ENCODE measurements at regions not wholly inside any gene's neighbourhood (a gene's known extent, or its start where the extent isn't known, plus 50 kb on each side); places are given as distances from the start of the nearest gene placed in this dataset.
"Not testable (repeated sequence)": the region's sequence is repeated elsewhere in the genome, so short reads cannot be mapped to it uniquely, and the experiment has no call there.

DNA sequence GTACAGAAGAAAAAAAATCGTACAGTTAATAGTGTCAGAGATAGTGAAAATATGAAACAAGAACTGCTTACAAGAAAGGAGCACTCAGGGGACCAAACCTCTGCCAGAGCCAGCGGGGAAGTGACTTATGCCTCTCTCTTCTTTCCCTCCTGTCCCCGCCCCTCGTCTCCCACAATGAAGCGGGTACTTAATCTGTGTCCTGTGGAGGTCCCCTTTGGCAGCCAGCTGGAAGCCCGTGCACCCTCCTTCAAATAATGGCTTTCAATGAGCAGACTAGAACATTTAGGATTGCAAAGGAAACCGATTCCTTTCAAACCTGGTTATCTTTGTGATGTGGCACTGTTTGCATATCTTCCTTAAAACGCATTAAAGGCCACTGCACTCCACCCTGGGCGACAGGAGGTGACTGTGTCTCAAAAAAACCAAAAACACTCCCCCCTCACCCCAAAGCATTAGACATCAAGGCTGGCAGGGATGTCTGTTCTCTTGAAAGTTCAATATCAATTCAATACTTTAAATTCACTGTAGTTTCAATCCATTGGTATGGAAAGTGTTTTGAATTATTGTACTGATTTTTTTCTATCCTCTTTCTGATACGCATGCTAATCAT is 51.7 kb downstream of the PPIAL4C start:
- DNase-seq = not testable (repeated sequence)

DNA sequence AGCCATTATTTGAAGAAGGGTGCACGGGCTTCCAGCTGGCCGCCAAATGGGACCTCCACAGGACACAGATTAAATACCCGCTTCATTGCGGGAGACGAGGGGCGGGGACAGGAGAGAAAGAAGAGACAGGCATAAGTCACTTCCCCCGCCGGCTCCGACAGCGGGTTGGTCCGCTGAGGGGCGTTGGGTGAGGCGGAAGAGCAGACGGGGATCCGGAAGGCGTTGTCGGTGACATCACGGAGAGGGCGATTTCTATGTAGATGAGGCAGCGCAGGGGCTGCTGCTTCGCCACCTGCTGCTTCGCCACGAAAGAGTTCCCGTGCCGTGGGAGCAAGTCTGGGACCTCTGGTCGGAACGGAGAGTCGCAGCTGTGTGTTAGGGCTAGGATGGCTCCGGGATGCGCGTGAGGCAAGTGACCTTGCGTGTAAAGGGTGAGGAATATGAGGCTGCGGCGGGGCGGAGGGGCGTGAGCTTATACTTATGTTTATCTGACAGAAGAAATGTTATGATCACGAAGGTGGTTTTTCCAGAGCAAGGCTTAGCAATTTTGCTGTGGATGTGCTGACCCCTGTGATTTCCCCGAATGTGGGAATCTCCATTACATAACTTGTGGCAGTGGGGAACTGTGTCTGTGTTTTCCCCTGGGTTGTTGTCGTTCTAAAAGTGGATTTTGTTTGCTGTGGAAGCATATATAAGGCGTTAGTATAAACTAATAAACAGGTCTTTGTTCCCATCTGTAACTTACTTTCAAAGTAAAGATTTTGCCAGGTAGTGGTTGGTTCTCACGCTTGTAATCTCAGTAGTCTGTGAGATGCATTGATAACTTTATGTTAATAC is 52.9 kb downstream of the PPIAL4C start:
- peak; percentile 95 for DNase-seq

DNA sequence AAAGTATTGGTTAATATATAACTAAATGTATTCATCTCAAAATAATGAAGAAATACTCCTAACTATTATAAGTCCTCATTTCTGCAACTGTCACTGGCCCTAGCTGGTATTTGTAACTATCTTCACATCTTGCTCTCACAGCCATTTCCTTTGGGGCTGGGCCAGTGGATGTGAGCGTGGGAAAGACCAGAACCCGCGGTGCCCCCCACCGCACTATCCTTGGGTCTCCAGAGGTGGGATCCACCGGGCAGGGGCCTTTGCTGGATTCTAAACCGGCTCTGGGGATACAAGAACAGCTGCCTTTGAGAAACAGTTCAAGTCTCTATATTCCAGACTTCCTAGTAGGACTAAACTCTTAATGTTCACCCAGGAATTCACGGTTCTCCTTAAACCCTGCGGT is 54.8 kb downstream of the PPIAL4C start:
- DNase-seq = not testable (repeated sequence)

GRCh38 chr1:149638901-149639658 is 55.4 kb downstream of the PPIAL4C start:
- DNase-seq = not testable (repeated sequence)

- DNase-seq = not testable (repeated sequence)
Measured at GRCh38 chr1:149641179-149641578, 57.5 kb downstream of the PPIAL4C start.

- not testable (repeated sequence) for DNase-seq
Measured at GRCh38 chr1:149644818-149645217, 61.2 kb downstream of the PPIAL4C start.

GRCh38 chr1:149646360-149647017 is 62.8 kb downstream of the PPIAL4C start:
- DNase-seq = not testable (repeated sequence)

DNA sequence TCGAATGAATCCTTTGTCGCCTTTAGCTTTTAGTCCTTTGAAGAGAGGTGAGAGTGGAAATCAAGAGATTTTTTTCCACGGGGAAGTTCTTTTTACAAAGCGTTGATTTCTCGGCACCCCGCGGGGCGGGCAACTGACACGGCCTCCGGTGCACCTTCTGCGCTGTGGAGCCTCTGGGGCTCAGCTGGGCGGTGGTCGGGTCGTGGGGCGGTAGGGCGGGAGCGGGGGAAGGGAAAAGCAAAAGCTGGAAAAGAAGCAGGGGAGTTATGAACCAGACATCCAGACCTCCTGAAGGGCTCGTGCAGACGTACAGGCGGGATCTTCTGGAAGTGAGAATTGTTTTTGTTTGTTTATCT is 63.3 kb downstream of the PPIAL4C start:
- DNase-seq = not testable (repeated sequence)

DNA sequence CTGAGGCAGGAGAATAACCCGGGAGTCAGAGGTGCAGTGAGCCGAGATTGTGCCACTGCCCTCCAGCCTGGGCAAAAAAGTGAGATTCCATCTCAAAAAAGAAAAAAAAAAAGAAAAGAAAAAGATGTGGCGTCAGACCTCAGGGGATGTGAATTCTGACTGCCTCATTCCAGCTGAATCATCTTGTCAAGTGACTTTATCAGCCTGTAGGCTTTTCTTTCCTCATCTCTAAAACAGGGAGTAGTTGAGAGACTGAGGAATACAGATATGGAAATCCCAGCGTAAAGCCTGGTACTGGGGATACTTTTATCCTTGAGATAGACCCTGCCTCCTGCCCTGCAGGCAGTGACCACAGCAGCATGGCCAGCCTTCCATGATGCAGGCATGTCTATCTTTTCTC is 74.1 kb downstream of the PPIAL4C start:
- DNase-seq = not testable (repeated sequence)

- DNase-seq = not testable (repeated sequence)
Measured at GRCh38 chr1:149658175-149658574, 74.5 kb downstream of the PPIAL4C start.

DNA sequence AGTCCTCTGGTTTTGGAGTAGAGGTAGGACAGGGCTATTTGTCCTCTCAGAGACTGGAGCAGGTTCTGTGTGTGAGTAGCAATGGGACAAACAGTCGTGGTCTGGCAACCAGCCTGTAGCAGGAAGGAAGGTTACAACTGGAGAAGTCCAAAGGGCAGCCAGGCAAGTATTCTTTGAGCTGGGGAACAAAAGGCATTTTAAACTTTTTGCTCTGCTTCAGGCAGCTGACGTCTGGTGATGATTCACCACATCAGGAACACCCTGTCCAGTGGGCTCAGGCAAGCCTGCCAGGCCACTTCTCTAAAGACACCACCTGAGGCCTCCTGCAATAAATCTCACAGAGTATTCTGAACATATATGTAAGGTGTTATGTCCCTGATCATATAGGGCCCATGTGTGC is 81.0 kb downstream of the PPIAL4C start:
- not testable (repeated sequence) for DNase-seq

GRCh38 chr1:149665033-149665432 is 81.4 kb downstream of the PPIAL4C start:
- not testable (repeated sequence) for DNase-seq

DNA sequence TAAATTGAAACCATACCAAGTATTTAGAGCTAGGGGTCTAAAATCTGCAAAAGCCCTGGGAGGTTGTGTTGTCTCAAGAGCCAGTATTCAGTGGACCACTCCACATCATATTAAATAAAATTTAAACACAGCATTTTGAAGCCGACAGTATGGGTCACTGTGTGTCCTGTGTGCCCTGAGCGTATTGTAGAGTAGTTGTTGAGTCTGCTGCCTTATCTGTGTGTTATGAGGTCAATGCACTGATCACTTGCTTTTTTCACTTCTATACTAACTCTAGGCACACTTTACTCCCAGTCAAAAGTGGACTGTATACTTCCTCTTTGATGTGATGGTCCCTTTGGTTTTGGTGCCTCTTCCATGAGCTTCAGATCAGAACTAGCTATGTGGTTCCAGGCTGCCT is 81.9 kb downstream of the PPIAL4C start:
- not testable (repeated sequence) for DNase-seq

- DNase-seq = not testable (repeated sequence)
Measured at GRCh38 chr1:149673231-149673909, 89.7 kb downstream of the PPIAL4C start.

- DNase-seq = not testable (repeated sequence)
Measured at GRCh38 chr1:149674921-149675320, 91.3 kb downstream of the PPIAL4C start.

- DNase-seq = not testable (repeated sequence)
Measured at GRCh38 chr1:149677359-149677758, 93.7 kb downstream of the PPIAL4C start.

DNA sequence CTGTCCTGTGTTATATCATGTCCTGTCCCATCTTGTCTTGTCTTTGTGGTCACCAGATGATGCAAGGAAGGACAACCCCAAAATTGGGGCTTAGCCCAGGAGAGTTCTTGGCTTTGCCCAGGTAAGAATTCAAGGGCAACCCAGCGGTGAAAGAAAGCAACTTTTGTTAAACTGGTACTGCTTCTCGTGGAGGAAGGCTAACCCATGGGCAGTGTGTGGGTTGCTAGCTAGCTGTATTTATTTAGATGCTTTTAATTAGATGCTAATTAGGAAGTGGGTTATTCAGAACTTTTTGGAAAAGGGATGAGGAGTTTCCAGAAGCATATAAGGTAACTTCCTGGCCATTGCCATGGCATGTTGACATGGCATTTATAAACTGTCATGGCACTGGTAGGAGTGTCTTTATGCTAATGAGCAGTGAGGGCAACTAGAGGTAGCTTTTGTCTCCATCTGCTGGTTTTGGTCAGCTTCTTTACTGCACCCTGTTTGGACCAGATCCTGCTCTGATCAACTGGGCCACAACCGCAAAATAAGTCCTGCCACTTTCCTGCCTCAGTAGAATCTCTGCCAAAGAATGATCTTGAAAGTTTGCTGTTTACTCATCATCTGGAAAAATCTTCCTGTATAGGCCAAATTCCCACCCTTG is 95.8 kb upstream of the FCGR1A start:
- DNase-seq = not testable (repeated sequence)

DNA sequence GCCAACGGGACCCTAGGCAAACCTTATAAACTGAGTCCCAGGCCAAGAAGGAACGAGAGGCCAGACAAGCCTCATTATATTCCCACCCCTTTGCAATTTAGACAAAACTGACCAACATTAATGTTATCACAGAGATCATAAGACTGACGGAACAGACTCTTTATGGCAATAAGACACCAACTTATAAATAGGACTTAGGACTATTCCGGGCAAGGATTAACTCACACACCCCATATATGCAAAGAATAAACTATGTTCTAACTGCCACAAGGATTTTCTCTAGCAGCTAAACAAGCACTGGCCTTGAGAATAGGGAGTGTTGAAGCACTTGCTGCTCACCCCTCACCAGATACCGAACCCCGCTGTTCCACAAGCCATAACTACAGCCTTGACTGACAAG is 91.1 kb upstream of the FCGR1A start:
- not testable (repeated sequence) for DNase-seq

DNA sequence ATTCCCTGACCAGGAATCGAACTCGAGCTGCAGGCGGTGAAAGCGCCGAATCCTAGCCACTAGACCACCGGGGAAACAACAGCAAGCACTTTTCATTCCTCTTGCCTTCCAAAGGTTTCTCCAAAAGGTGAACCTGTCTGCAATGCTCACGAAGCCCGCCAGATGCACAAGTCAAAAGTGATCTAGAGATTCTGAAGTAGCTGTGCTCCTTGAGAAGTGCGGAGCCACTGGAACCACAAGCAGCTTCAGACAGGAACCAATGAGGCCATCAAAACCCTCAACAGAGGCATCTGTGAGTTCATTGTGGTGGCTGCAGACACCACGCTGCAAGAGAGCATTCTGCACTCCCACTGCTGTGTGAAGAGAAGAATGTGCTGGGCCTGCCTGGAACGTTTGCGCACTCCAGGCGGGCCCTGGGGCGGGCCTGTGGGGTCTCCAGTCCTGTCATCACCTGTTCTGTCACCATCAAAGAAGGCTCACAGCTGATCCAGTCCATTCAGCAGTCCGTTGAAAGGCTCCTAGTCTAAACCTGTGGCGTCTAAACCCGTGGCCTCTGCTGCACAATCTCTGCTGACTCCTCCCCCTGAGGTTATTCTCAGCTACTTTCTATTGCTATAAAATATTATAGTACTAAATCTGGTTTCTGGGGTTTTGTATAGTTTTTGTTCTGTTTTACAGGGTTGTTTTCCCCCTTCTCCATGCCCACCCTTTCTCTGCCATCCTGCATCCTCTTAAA is 89.5 kb upstream of the FCGR1A start:
- DNase-seq = not testable (repeated sequence)

GRCh38 chr1:149695066-149695465 is 87.4 kb upstream of the FCGR1A start:
- DNase-seq = not testable (repeated sequence)

GRCh38 chr1:149700220-149700619 is 82.3 kb upstream of the FCGR1A start:
- DNase-seq = not testable (repeated sequence)
